ENCODE measurements at regions not wholly inside any gene's neighbourhood (a gene's known extent, or its start where the extent isn't known, plus 50 kb on each side); places are given as distances from the start of the nearest gene placed in this dataset.

GRCh38 chr5:89065919-89066318, 182.9 kb upstream of the MEF2C start:
- TF ChIP-seq CTCF (IDR thresholded peaks at IDR 0.05) = no peak
- TF ChIP-seq POLR2A (IDR thresholded peaks at IDR 0.05) = no peak
